NCI-H82 treated with DMSO at 0.1 percent for 48 hours (cell line): ENCODE measurements at regions not wholly inside any gene's neighbourhood (a gene's known extent, or its start where the extent isn't known, plus 50 kb on each side); places are given as distances from the start of the nearest gene placed in this dataset.
A peak's percentile ranks its signal among the peaks of the same experiment; 100 is the strongest.

Source experiments
- DNase-seq: peaks from one replicate; lab custom pipeline; 2025; ENCODE audit not compliant: unreplicated experiment; lab: John Stamatoyannopoulos, UW

GRCh38 chr9:91039125-91039834 lies 237.7 kb downstream of the SYK start:
- no peak for DNase-seq

GRCh38 chr9:91039835-91040140 lies 238.2 kb downstream of the SYK start:
- DNase-seq = no peak

GRCh38 chr9:91040371-91041215 lies 239.0 kb downstream of the SYK start:
- DNase-seq = no peak

- DNase-seq = no peak
Observed at GRCh38 chr9:91042024-91042423, 240.4 kb downstream of the SYK start.

- DNase-seq = no peak
Observed at GRCh38 chr9:91042541-91042940, 240.9 kb downstream of the SYK start.

- DNase-seq = no peak
Observed at GRCh38 chr9:91043056-91043810, 241.6 kb downstream of the SYK start.

GRCh38 chr9:91043811-91044175 lies 242.2 kb downstream of the SYK start:
- DNase-seq = no peak

GRCh38 chr9:91044354-91044753 lies 242.7 kb downstream of the SYK start:
- DNase-seq = no peak

GRCh38 chr9:91045041-91045440 lies 243.4 kb downstream of the SYK start:
- DNase-seq = no peak

GRCh38 chr9:91047529-91047928 lies 245.9 kb downstream of the SYK start:
- no peak for DNase-seq

- DNase-seq = no peak
Observed at GRCh38 chr9:91047993-91048607, 246.5 kb downstream of the SYK start.

- peak; percentile 47 for DNase-seq
Observed at GRCh38 chr9:91048749-91049148, 247.1 kb downstream of the SYK start.

GRCh38 chr9:91053824-91054223 lies 252.2 kb downstream of the SYK start:
- no peak for DNase-seq

GRCh38 chr9:91055845-91056244 lies 254.2 kb downstream of the SYK start:
- DNase-seq = no peak

GRCh38 chr9:91056486-91056885 lies 254.9 kb downstream of the SYK start:
- DNase-seq = no peak

GRCh38 chr9:91056917-91057316 lies 255.3 kb downstream of the SYK start:
- no peak for DNase-seq

- no peak for DNase-seq
Observed at GRCh38 chr9:91059713-91060112, 258.1 kb downstream of the SYK start.

GRCh38 chr9:91060520-91061343 lies 259.1 kb downstream of the SYK start:
- no peak for DNase-seq

GRCh38 chr9:91061506-91061905 lies 259.9 kb downstream of the SYK start:
- DNase-seq = no peak

GRCh38 chr9:91062281-91062680 lies 260.7 kb downstream of the SYK start:
- no peak for DNase-seq

- DNase-seq = no peak
Observed at GRCh38 chr9:91063471-91063870, 261.9 kb downstream of the SYK start.
